GM20000 (cell line): ENCODE measurements at regions not wholly inside any gene's neighbourhood (a gene's known extent, or its start where the extent isn't known, plus 50 kb on each side); places are given as distances from the start of the nearest gene placed in this dataset.
"Not testable (repeated sequence)": the region's sequence is repeated elsewhere in the genome, so short reads cannot be mapped to it uniquely, and the experiment has no call there.

Experiments used
- DNase-seq: peaks from one replicate; pipeline ENCODE4 v3.0.0; 2012; ENCODE audit warnings: low spot score
- TF ChIP-seq, protein P1 (sequence below): IDR thresholded peaks from 2 replicates; pipeline ENCODE4 v1.5.1; 2012; ENCODE audit warnings: mild to moderate bottlenecking, control low read depth; ENCODE audit errors: extremely low read depth, missing control alignments

DNA sequence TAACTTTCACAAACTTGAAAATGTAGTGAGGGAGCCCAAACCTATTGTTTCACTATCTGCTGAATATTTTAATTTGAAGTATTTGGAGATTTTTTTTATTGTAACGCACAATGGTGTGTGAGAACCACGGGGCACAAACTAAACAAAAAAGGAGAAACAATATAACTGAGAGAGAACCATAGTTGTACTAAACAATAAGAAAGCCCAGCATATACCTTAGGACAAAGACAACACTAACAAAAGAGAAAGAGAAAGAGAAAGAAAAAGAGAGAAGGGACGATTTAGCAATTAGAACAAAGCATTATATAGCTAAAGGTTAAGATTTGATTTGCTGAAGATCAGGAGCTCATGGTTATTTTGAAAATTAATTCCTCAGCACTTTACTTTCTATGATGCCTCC is 906.0 kb upstream of the NXPH2 start:
- no peak for DNase-seq
- TF ChIP-seq, protein P1, sequence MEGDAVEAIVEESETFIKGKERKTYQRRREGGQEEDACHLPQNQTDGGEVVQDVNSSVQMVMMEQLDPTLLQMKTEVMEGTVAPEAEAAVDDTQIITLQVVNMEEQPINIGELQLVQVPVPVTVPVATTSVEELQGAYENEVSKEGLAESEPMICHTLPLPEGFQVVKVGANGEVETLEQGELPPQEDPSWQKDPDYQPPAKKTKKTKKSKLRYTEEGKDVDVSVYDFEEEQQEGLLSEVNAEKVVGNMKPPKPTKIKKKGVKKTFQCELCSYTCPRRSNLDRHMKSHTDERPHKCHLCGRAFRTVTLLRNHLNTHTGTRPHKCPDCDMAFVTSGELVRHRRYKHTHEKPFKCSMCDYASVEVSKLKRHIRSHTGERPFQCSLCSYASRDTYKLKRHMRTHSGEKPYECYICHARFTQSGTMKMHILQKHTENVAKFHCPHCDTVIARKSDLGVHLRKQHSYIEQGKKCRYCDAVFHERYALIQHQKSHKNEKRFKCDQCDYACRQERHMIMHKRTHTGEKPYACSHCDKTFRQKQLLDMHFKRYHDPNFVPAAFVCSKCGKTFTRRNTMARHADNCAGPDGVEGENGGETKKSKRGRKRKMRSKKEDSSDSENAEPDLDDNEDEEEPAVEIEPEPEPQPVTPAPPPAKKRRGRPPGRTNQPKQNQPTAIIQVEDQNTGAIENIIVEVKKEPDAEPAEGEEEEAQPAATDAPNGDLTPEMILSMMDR = no peak

DNA sequence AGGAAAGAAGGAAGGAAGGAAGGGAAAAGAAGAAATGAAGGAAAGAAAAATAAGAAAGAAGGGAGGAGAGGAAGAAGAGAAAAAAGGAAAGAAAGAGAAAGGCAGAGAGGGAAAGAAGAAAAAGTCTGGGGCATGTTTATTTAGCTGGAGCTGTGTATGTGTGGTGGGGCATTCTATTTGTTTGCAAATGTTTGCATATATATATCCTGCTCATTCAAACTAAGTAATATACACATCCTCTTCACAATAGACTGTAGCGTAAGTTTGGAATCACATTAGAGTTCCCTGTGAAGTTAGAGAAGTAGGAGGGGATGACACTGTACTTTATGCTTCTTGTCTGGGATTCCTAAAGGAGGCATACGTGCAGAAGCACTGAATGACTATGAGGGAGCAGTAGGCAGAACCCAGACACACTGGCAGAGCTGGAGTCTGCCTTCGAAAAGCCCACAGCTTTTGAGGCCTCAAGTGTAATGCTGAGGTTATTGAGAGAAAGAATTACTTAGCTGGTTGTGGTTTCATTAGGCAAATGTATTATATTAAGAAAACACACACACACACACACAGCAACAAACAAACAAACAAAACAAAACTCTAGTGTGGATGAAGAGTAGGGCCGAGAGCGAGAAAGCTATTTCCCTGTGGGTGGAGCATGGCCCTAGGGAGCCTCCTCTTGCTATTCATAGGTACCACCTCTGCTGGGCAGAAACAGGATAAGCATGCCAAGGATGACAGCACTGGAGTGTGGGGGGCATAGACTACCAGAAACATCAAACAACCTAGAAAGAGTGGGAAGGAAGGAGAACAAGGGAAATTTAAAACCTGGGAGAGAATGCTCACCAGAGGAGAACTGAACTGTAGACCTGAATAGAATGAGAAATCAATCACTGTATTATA is 905.1 kb upstream of the NXPH2 start:
- DNase-seq = no peak
- TF ChIP-seq, protein P1 = no peak

DNA sequence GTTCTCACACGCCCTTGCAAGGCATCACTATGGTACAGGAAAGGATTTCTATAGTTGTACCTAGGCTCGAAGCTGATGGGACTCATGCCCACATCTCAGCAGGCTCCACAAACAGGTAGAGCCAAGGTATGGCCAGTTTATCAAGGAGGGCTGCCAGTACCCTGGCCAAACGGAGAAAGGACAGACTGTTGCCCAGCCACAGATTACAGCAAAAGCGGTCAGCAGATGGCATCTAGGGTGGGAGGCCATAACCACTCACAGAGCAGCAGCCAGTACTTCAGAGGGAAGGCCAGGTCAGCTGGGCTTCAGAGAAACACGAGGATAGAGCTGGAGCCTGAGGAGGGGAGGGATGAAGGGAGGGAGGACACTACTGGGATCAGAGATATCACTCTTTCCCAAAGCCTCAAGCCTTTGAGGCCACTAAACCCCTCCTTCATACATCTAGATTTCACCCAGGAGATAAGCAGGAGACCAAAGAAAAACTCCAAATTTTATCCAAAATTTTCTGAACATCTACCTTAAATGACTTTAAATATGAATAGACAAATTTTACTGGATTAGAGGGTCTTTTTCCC is 904.2 kb upstream of the NXPH2 start:
- TF ChIP-seq, protein P1 = no peak
- DNase-seq = no peak

DNA sequence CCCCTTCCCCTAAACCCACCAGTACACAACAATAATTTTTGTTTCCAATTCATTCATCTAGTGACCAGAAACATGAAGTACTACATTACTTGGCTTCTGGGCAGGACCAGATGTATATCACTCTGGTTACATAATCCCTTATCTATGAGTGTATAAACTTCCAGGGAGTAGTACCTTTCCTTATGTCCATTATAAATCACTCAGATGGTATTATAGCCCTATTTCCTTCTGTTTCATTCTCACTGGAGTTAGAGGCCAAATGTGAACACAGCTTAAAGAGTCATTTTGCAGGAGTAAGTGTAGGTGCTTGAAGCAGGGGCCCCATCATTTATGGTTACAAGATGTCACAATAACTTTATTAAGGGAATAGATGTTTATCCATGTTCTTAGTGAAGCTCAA is 894.4 kb upstream of the NXPH2 start:
- no peak for DNase-seq
- TF ChIP-seq, protein P1 = no peak

DNA sequence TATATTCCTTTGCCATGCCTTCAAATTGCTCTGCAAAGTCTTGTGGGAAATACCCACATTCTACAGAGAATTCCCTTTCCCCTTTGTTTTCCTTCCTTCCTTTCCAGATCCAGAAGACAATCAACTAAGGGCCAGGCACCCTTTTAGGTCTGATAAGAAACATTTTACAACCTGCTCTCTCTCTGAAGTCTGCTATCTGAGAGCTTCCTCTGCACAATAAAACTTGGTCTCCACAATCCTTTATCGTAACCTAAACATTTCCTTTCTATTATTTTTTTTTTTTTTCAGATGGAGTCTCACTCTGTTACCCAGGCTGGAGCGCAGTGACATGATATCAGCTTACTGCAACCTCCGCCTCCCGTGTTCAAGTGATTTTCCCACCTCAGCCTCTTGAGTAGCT is 893.3 kb upstream of the NXPH2 start:
- DNase-seq = not testable (repeated sequence)

DNA sequence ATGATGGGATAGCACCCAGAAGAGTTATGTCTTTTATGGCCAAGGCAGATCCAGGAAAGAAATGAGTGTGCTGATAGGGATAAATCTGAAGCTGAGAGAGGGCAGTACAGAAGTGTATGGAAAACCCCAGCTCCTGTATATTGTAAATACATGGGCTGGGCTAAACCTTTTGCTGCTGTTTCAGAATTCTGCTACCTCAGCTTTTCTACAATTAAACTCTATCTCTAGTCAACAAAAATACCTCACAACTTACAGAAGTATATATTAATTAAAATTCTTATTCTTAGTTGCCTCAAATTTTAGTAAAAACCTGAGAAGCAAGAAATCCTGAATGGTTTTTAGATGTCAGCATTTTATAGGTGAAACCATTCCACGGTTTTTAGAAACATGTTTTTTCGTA is 889.5 kb upstream of the NXPH2 start:
- DNase-seq = no peak
- TF ChIP-seq, protein P1 = no peak

DNA sequence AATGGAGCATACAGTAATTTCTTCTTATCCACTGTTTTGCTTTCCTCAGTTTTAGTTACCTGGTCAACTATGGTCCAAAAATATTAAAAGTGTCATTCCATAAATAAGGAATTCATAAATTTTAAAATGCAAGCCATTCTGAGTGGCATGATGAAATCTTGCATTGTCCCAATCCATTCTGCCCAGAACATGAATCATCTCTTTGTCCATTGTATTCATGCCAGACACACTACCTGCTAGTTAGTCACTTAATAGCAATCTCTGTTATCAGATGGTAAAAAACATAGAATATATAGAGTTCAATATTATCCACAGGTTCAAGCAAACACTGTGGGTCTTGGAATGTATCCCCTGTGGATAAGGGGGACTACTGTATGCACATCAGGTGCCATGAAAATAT is 872.2 kb upstream of the NXPH2 start:
- TF ChIP-seq, protein P1 = no peak

More for the DNA sequence above, 872.2 kb upstream of the NXPH2 start:
- DNase-seq = no peak
